Nephron (organoid): ENCODE measurements at regions not wholly inside any gene's neighbourhood (a gene's known extent, or its start where the extent isn't known, plus 50 kb on each side); places are given as distances from the start of the nearest gene placed in this dataset.

ENCODE experiments used
- H3K27ac Mint-ChIP-seq, 3 experiments: 2 replicates each; pipeline ENCODE4 v1.8.0; 2020; ENCODE audit warnings: mixed read lengths in 3 of 3, mild to moderate bottlenecking in 2 of 3, moderate library complexity in 1 of 3
- H3K27me3 Mint-ChIP-seq: 2 replicates; pipeline ENCODE4 v1.8.0; 2021; ENCODE audit warnings: low read depth, mild to moderate bottlenecking, moderate library complexity, mixed read lengths
- H3K36me3 Mint-ChIP-seq: 2 replicates; pipeline ENCODE4 v1.8.0; 2020; ENCODE audit warnings: low read depth, mixed read lengths
- H3K4me1 Mint-ChIP-seq: 2 replicates; pipeline ENCODE4 v1.8.0; 2020; ENCODE audit warnings: mixed read lengths
- H3K4me3 Mint-ChIP-seq, 3 experiments: 2 replicates each; pipeline ENCODE4 v1.8.0; 2020; ENCODE audit warnings: mild to moderate bottlenecking in 3 of 3, mixed read lengths in 3 of 3, moderate library complexity in 2 of 3
- H3K9me3 Mint-ChIP-seq: 2 replicates; pipeline ENCODE4 v1.8.0; 2020; ENCODE audit warnings: mixed read lengths
- TF ChIP-seq, protein P1 (sequence below), 3 experiments: fragments of 200-600 bp; sonication (generic); IDR thresholded peaks; one replicate each; pipeline ENCODE4 v1.5.0; 2021; ENCODE audit warnings: antibody characterized with exemption in 3 of 3; ENCODE audit not compliant: unreplicated experiment in 3 of 3

DNA sequence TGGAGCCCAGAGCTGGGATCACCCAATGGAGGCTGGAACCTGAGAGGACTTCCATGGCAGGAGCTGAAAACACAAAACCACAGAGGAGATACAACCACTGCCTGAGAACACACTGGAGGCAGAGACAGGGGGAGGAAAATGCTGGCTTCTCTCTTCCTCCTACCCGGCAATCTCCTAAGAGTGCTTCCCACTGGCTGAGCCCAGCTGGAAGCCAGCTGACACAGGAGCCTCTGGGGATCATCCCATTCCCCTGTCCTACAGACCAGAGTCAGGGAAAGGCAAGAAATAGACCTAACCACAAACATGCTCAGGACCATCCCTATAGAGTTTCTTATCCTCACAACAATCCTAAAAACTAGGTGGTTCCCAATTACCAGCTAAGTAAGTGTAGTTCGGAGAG, 112.4 kb upstream of the CDH5 start:
- Mint-ChIP-seq H3K27ac (peak overlapping the region in 2 of 3 experiments; percentile 34 to 47), H3K9me3 (peaks cover 3% of the 10 kb centered on the region), H3K36me3 (no peaks in the 10 kb centered on the region), H3K4me1 (peaks cover 43% of the 10 kb centered on the region), H3K4me3 (no peak overlapping the region), H3K27me3 (peaks cover 5% of the 10 kb centered on the region)
- TF ChIP-seq, protein P1, sequence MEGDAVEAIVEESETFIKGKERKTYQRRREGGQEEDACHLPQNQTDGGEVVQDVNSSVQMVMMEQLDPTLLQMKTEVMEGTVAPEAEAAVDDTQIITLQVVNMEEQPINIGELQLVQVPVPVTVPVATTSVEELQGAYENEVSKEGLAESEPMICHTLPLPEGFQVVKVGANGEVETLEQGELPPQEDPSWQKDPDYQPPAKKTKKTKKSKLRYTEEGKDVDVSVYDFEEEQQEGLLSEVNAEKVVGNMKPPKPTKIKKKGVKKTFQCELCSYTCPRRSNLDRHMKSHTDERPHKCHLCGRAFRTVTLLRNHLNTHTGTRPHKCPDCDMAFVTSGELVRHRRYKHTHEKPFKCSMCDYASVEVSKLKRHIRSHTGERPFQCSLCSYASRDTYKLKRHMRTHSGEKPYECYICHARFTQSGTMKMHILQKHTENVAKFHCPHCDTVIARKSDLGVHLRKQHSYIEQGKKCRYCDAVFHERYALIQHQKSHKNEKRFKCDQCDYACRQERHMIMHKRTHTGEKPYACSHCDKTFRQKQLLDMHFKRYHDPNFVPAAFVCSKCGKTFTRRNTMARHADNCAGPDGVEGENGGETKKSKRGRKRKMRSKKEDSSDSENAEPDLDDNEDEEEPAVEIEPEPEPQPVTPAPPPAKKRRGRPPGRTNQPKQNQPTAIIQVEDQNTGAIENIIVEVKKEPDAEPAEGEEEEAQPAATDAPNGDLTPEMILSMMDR (IDR thresholded peaks at IDR 0.05; ENCODE audit: unreplicated experiment in 3 of 3) = no peak

DNA sequence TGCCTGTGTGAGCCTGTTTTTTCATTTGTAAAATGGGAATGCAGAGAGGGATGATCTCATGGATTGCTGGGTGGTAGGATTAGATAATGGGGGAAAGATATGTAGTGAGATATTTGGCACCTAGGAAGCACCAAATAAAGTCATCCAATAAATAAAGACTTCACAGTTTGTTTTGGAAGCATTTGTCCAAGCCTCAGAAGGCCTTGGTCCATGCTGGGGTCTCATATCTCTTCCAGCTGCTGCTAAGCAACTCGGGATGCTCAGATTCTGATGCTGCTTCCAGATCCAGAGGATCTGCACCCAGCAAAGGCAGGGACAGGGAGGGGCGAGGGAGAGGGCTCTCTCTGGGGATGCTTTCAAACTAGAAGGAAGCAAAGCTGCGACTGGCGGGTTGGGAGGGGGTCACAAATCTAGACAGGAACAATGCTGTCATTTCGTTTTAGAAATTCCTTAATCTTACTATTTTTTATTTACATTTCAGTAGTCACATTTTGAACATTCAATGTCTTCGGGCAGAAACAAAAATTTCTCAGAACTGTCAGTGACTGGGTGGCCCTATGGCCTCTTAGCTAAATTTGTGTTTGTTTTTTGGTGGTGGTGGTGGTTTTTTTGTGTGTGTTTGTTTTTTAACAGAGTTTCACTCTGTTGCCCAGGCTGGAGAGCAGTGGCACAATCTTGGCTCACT, 114.9 kb upstream of the CDH5 start:
- peak overlapping the region; percentile 98 to 99 (median 99) for H3K27ac Mint-ChIP-seq
- no peaks in the 10 kb centered on the region for H3K36me3 Mint-ChIP-seq
- peaks cover 5% of the 10 kb centered on the region for H3K27me3 Mint-ChIP-seq
- H3K4me1 Mint-ChIP-seq = peaks cover 54% of the 10 kb centered on the region
- TF ChIP-seq, protein P1 (IDR thresholded peaks at IDR 0.05; ENCODE audit: unreplicated experiment in 3 of 3) = no peak
- peak overlapping the region; percentile 29 to 46 (median 42) for H3K4me3 Mint-ChIP-seq
- peaks cover 3% of the 10 kb centered on the region for H3K9me3 Mint-ChIP-seq

DNA sequence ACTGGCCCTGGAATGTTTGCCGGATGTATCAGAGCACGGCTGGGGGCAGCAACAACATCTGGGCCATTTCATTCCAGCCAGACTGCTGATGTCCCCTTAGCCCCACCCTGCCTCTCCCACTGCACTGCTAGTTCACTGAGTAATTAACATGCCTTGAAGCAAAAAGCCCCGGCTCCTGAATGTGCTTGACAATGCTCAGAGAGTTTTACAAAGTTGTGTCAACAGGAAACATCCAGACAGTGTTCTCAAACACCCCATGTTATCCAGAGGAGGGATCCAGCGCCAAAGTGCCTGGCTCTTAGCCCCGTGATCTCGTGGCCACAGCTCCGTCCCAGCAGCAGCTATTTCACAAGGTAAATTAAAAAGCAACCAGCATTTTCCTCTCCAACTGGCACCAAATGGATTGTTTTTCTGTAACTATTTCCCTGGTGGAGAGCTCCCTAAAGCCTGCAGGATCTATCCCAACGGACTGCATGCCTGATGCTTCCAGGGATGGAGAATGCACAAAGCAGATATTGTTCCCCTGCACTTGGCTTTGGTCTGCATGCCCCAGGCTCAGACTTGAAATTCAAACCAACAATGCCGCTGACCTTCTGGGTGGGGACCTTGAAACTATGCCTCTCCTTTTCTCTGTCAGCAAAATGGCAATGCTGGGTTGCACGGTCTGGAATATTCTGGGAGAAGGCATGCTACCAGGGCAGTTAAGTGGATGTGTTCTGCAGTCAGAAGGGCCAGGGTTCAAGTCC, 115.6 kb upstream of the CDH5 start:
- H3K4me1 Mint-ChIP-seq = peaks cover 61% of the 10 kb centered on the region
- H3K9me3 Mint-ChIP-seq = peaks cover 3% of the 10 kb centered on the region
- TF ChIP-seq, protein P1 (IDR thresholded peaks at IDR 0.05; ENCODE audit: unreplicated experiment in 3 of 3) = no peak
- H3K36me3 Mint-ChIP-seq = no peaks in the 10 kb centered on the region
- H3K4me3 Mint-ChIP-seq = peak overlapping the region; percentile 55 to 63 (median 60)
- H3K27ac Mint-ChIP-seq = peak overlapping the region; percentile 98 to 99 (median 99)
- H3K27me3 Mint-ChIP-seq = peaks cover 5% of the 10 kb centered on the region

DNA sequence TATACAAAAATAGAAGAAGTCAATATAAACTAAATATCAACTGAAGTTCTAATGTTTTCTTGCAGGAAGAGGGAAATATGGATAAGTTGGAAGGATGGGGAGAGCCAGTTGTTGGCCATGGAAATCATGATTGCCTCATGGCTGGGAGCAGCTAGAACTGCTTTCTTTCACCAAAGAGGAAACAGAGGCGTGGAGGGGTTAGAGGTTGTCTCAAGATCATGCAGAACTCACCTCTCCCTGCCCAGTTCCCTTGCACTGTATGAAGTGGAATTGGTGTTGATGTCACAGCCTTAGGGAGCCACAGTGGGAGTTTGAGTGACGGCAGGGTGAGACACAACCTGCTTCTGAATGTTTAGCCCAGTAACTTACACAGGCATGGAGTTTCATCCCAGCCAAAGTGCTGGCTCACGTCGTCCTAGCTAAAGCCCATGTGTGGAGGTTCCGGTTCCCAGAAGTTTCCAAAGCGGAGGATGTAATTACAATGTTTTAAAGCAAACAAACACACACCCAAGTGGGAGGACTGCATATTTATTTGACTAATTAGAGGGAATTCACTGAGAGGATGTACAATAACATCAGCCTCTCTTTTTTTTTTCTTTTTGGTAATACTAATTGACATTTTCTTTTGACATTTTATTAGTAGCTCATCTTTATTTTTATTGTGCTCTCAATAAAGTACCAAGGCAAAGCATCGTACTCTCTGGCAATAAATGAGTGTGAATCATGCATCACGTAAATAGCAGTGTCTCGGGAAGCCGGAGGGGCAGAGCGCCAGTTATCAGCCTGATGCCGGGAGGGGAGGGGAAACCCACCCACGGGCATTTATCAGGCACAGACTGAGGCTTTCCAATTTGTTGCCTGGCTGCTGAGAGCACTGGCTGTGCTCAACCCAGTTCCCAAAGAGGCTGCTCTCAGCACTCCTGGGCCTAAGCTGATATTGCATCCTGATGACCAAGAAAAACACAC, 118.7 kb upstream of the CDH5 start:
- H3K4me3 Mint-ChIP-seq = no peak overlapping the region
- H3K27ac Mint-ChIP-seq = peak overlapping the region; percentile 90 to 91 (median 90)
- peaks cover 60% of the 10 kb centered on the region for H3K4me1 Mint-ChIP-seq
- TF ChIP-seq, protein P1 (IDR thresholded peaks at IDR 0.05; ENCODE audit: unreplicated experiment in 3 of 3) = no peak
- no peaks in the 10 kb centered on the region for H3K36me3 Mint-ChIP-seq
- H3K9me3 Mint-ChIP-seq = no peaks in the 10 kb centered on the region
- no peaks in the 10 kb centered on the region for H3K27me3 Mint-ChIP-seq

DNA sequence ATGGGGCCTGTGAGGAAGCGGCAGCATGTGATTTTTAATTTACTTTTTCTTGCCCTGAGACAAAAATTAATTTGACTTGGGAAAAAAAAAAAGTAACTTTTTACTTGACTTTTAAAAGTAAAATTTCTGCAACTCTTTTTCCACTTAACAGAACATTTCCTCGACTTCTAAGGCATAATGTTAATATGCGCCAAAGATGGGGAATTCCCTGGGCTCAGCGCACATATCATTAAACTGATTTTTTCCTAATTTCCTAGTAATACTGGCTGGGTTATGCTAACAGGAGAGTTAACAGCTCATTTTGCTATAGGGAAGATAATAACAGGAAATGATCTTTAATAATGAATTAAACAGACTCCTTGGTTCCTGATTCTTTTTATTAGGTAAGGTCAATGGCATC, 120.6 kb upstream of the CDH5 start:
- Mint-ChIP-seq H3K36me3 (no peaks in the 10 kb centered on the region), H3K27me3 (no peaks in the 10 kb centered on the region), H3K4me1 (peaks cover 56% of the 10 kb centered on the region), H3K27ac (peak overlapping the region; percentile 52 to 67 (median 54)), H3K4me3 (no peak overlapping the region), H3K9me3 (no peaks in the 10 kb centered on the region)
- TF ChIP-seq, protein P1 (IDR thresholded peaks at IDR 0.05; ENCODE audit: unreplicated experiment in 3 of 3) = no peak
